ENCODE measurements at regions not wholly inside any gene's neighbourhood (a gene's known extent, or its start where the extent isn't known, plus 50 kb on each side); places are given as distances from the start of the nearest gene placed in this dataset.

- H3K27me3 ChIP-seq, result no peaks in the 10 kb centered on the region
- intact Hi-C loops (cut with DNase I), result no loop called here
Measured at GRCh38 chr4:79695848-79696247, 287.8 kb upstream of the GK2 start.

GRCh38 chr4:79689740-79690139 is 281.7 kb upstream of the GK2 start:
- H3K4me1 ChIP-seq, result no peaks in the 10 kb centered on the region
- no peak overlapping the region for H3K27ac ChIP-seq (replicated peaks in 1 of 4)
- no peaks in the 10 kb centered on the region for H3K27me3 ChIP-seq
- TF ChIP-seq CTCF (IDR thresholded peaks at IDR 0.05) (no peak), POLR2A (IDR thresholded peaks at IDR 0.05; ENCODE audit: low read depth) (no peak), EP300 (IDR thresholded peaks at IDR 0.05) (no peak), POLR2AphosphoS5 (IDR thresholded peaks at IDR 0.05) (no peak)
- no peak for DNase-seq (ENCODE audit: extremely low spot score)
- no peaks in the 10 kb centered on the region for H3K36me3 ChIP-seq
- intact Hi-C loops (cut with DNase I), result no loop called here
- WGBS, result 91% methylated on average over 3 of the region's 3 CpGs
- H3K4me3 ChIP-seq, result no peak overlapping the region
- peaks cover 0 to 12% (median 4%) of the 10 kb centered on the region in 4 donors for H3K9me3 ChIP-seq

More at GRCh38 chr4:79695848-79696247, 287.8 kb upstream of the GK2 start:
- Histone ChIP-seq H3K4me1 (no peaks in the 10 kb centered on the region), H3K4me3 (no peak overlapping the region), H3K9me3 (peaks cover 0 to 12% (median 4%) of the 10 kb centered on the region in 4 donors), H3K27ac (replicated peaks in 1 of 4) (no peak overlapping the region), H3K36me3 (no peaks in the 10 kb centered on the region)
- DNase-seq (ENCODE audit: extremely low spot score), result no peak
- WGBS, result 95% methylated on average over 2 of the region's 3 CpGs
- TF ChIP-seq EP300 (IDR thresholded peaks at IDR 0.05) (no peak), POLR2A (IDR thresholded peaks at IDR 0.05; ENCODE audit: low read depth) (no peak), POLR2AphosphoS5 (IDR thresholded peaks at IDR 0.05) (no peak), CTCF (IDR thresholded peaks at IDR 0.05) (no peak)

GRCh38 chr4:79688691-79689090 is 280.7 kb upstream of the GK2 start:
- no peaks in the 10 kb centered on the region for H3K27me3 ChIP-seq
- TF ChIP-seq POLR2AphosphoS5 (IDR thresholded peaks at IDR 0.05) (no peak), CTCF (IDR thresholded peaks at IDR 0.05) (no peak), POLR2A (IDR thresholded peaks at IDR 0.05; ENCODE audit: low read depth) (no peak), EP300 (IDR thresholded peaks at IDR 0.05) (no peak)
- intact Hi-C loops (cut with DNase I), result no loop called here
- no peaks in the 10 kb centered on the region for H3K36me3 ChIP-seq
- H3K4me3 ChIP-seq, result no peak overlapping the region
- H3K27ac ChIP-seq (replicated peaks in 1 of 4), result no peak overlapping the region
- H3K4me1 ChIP-seq, result no peaks in the 10 kb centered on the region
- no peak for DNase-seq (ENCODE audit: extremely low spot score)
- H3K9me3 ChIP-seq, result peaks cover 0 to 6% (median 0%) of the 10 kb centered on the region in 4 donors

- intact Hi-C loops (cut with DNase I), result no loop called here
- no peak overlapping the region for H3K27ac ChIP-seq (replicated peaks in 1 of 4)
Measured at GRCh38 chr4:79687006-79687405, 279.0 kb upstream of the GK2 start.

More at GRCh38 chr4:79687006-79687405, 279.0 kb upstream of the GK2 start:
- no peaks in the 10 kb centered on the region for H3K9me3 ChIP-seq
- H3K4me1 ChIP-seq, result peaks cover 0 to 15% (median 9%) of the 10 kb centered on the region in 4 donors
- DNase-seq (ENCODE audit: extremely low spot score), result no peak
- no peak overlapping the region for H3K4me3 ChIP-seq
- no peaks in the 10 kb centered on the region for H3K36me3 ChIP-seq
- TF ChIP-seq CTCF (IDR thresholded peaks at IDR 0.05) (no peak), EP300 (IDR thresholded peaks at IDR 0.05) (no peak), POLR2A (IDR thresholded peaks at IDR 0.05; ENCODE audit: low read depth) (no peak), POLR2AphosphoS5 (IDR thresholded peaks at IDR 0.05) (no peak)
- 75% methylated on average over 2 of the region's 2 CpGs for WGBS
- no peaks in the 10 kb centered on the region for H3K27me3 ChIP-seq

Data from esophagus muscularis mucosa (tissue), 4 donors.